ENCODE measurements at regions not wholly inside any gene's neighbourhood (a gene's known extent, or its start where the extent isn't known, plus 50 kb on each side); places are given as distances from the start of the nearest gene placed in this dataset.

- TF ChIP-seq CTCF (IDR thresholded peaks at IDR 0.05), result no peak
- no peak for TF ChIP-seq POLR2A (IDR thresholded peaks at IDR 0.05)
- no peak for TF ChIP-seq POLR2AphosphoS5 (IDR thresholded peaks at IDR 0.05)
- no peak for TF ChIP-seq EP300 (IDR thresholded peaks at IDR 0.05)
These were observed 497.0 kb downstream of the DTWD2 start for GRCh38 chr5:118491351-118491750.
